GM19438 (cell line): ENCODE measurements at regions not wholly inside any gene's neighbourhood (a gene's known extent, or its start where the extent isn't known, plus 50 kb on each side); places are given as distances from the start of the nearest gene placed in this dataset.
A peak's percentile ranks its signal among the peaks of the same experiment; 100 is the strongest.

Source experiments
- ATAC-seq: cut with Tn5 transposase; IDR thresholded peaks from one replicate; pipeline ENCODE4 v1.9.1; 2021; ENCODE audit warnings: low read depth; ENCODE audit not compliant: unreplicated experiment

DNA sequence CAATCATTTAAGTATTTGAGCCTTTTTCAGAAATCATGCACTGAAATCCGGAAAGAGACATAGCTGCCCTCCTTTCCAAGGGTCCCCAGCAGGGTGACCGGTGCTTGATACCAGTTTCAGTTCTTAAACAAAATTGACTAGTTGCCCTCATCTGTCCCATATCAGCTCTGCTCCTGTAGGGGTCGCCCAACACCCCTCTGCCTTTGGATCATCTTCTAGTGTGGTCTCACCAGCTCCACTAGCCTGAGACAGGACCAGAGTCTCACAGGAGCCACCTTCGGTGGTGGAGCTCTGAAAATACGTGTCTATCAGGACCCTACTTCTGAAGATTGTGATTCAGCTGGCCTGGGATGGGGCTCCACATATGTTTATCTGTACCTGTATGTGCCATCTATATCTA, 428.2 kb downstream of the ENC1 start:
- no peak for ATAC-seq

DNA sequence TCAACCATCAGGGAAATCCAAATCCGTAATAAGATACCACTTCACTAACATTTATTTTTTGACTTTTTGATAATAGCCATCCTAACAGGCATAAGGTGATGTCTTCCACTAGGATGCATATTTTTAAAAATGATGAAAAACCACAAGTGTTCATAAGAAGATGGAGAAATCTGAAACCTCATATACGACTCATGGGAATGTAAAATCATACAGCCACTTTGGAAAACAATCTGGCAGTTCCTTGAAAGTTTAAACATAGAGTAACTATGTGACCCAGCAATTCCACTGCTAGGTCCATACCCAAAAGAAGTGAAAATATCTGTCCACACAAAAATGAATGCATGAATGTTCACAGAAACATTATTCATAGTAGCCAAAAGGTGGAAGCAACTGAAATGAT, 431.0 kb downstream of the ENC1 start:
- ATAC-seq = no peak

DNA sequence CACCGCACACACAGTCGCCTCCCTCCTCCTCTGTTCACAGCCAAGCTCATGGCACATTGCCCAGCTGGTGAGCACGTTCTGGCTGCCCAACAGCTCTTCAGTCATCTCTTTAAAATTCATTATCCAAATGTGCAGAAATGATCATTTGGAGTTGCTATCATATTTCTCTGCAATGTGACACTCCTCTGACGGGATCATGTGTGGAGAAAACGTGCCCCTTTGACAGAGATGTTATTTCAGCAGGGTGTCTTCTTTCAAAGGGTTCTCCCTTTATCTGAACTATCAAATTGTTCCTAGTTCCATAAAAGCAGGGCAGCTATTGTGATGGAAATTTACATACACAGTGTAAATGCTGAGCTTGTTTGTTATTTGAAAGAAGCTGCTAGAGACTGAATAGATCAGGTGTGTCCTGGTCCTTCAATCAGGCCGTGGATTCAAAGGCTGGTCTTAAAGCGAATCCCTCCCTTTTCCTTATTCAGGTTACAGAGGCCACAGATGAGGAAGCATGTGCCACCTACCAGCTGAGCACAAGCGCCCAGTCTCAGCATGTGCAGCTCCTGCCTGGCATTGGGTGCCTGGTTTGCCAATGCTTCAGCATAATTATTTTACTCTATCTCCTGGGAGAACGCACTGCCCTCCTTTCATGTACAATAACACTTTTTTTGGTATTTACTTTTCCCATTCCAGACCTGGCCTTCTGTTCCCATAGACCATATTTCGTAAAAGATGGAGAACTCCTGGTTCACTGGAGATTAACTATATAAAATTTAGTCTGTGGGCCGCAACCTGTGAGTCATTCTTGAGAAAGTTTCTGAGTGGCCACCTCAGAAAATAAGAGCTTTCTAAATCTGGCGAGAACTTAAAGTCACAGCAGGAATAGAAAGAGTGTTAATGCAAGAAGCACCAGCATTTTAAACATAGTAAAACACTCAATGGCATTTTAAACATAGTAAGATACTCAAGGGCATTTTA, 433.7 kb downstream of the ENC1 start:
- ATAC-seq = no peak

DNA sequence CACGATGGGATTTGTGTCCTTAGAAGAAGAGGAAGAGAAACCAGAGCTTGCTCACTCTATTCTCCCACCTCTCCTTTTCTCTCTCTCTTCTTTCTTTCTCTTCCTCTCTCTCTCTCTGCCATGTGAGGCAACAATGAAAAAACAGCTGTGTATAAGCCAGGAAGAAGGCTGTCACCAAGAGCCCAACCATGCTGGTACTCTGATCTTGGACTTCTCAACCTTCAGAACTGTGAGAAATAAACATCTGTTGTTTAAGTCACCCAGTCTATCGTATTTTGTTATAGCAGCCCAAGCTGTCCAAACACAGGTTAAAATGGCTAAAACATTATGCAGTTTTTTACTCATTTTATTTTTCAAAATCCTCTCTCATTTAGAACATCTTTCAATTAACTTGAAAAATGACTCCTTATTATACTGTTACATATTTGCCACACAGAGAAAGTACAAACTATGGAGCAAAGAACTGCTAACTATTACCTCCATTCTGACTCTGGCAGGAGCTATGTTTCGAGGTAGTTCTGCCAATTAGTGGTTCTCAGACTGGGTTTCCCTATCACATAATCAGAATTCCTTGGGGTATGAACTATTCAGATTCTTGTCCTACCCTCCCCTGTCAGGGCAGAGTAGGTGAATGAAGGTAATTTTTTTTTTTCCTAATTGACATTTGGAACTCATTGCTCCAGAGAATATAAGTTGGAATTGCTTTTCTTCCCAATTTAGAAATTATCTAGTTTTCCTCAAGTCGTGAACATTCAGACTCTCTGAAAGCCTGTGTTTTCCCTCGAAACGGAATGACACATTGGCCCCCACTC, 434.6 kb downstream of the ENC1 start:
- no peak for ATAC-seq

DNA sequence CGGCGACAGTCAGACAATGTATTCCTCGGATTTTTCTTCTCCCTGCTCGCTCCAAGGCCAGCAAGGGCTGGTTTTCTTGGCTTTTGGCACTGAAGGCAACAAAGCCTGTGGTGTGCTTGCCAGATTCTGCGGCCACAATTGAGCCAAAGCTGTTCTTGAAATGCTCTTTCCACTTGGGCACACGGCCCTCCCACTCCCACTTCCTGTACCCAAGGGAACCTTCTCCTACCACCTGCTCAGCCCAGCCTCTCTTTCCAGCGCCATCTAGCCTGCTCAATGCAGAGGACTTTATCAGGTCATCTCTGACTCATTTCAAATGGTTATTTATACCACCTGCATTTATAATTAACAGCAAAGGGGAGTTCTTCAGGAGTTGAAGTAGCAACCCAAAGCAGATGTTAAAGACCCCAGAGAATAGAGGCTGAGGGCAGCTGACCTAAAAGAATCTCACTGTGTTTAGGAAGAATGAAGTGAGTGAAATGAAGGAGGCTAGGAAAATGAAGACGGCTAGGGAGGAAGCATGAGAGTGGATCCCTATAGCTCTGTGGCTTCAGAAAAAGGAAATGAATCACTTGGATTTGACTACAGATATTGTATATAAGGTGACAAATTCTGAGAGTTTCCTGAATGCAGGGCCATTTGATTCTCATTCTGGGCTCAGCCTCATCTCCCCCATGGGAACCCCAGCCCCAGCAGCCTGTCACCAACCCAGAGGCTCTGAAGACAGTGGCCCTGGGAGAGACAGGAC, 439.0 kb downstream of the ENC1 start:
- ATAC-seq = peak; percentile 58

DNA sequence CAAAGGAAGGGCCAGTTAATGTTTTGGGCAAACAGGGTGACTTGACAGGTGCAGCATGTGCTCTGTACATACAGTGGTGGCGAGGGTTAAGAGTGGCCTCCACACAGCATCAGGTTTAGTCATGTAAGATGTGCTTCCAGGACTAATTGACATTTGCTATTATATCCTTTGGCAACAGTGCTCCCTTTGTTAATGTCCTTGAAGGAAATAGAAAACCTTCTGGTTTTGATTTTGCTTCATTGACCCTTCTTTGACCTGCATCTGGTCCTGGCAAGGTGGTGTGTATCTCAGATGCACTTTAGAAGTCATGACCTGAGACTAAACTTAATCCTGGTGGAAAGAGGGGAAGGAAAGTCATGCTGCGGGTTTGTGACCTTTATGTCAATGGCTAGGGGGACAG, 440.0 kb downstream of the ENC1 start:
- ATAC-seq = no peak

DNA sequence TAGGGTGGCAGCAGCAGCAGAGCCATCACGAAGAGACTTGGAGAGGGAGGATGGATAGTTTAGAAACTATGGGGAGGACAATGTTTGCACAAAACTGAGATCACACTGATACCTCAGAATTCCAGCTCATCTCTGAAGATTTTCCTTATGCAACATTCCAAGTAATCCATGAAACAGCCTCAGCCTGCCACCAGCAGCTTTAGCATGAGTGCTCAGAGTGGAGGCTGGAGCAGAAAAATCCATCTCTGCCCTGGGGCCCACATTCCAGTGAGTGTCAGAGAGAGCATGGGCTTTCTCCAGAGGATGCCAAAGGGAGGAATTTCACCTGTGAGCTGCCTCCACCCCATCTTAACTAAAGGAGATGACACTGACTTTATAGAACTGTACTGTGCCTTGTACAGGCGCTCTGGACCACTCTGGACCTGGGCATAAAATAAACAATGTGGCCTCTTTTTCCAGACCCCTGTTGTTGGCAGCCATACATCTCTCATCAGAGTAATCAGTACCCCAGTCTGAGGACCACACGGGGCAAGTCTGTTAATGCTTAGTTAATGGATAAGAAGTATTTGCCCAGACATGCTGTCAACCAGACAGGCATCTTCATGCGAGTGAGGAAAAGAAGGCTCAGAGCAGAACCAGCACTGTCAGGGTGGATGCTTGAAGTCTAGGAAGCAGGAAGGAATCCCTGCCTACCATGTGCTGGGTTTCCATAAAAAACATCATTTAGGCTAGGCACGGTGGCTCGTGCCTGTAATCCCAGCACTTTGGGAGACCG, 440.9 kb downstream of the ENC1 start:
- no peak for ATAC-seq

DNA sequence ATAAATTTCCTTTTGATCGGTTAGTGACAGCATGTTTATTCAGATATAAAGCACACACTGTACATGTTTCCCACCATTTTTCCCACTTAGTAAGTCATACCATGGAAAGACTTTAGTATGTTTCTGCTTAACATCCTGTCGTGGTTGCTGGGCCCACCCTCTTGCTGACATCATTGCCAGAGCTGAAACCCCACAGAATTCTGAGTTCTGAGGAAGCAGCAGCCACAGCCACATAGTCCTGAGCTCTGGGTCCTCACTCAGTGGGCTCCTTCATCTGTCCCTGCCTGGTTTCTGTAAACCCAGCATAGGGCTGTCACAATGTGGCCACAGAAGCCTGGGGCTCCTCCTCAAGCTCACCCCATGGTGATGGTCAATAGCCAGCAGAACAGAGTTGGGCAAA, 441.5 kb downstream of the ENC1 start:
- ATAC-seq = no peak

DNA sequence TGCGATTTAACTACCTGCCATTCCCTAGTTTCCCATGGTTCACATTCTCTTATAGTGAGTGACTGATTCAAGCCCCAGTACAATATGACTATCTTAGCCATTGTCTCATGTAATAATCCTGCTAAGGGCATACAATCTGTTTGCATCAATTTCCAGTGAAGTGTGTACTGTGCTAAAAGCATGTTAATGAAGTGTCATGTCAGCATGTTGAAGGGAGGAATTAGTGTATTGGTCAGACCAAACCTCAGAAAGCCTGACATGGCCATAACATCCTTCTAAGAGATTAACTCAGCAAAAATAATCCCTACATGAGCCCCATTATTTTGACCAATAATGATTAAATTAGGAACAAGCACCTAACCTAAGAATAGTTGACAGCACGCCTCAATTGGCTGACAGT, 442.4 kb downstream of the ENC1 start:
- no peak for ATAC-seq

DNA sequence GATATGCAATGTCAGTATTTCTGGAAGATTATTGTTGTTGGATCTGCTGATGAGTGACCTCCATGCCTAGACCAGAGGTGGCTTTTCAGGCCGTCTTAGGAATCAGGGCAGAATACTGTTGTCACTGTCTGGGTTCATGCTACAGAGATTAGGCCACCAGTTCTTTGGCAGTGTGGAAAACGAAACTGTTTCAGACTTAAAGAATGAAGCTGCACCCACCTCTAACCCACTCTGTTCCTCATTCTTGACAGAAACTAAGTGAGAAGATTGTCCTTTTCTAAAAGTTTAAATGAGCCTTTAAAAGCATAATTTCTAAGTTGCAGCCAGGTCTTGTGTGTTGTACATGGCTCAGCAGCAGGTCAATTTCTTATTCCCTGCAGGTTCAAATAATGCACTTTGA, 444.3 kb downstream of the ENC1 start:
- ATAC-seq = peak; percentile 76

DNA sequence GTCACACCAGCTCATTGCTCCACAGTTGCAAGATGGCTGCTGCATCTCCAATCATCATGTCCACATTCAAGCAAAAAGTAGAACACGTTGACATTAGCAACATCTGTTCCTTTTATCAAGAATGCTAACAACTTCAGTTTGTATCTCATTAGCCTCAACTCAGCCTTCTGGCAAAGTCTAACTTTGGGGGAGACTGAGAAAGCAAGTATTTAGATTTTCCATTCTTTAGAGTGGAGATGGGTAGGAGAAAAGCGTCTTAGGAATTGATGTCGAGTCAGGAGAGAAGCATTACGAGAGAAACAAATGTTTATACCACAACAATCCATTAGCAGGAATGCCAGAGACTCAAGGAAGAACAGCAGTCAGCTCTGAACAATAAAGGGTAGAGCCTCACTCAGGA, 446.3 kb downstream of the ENC1 start:
- no peak for ATAC-seq

DNA sequence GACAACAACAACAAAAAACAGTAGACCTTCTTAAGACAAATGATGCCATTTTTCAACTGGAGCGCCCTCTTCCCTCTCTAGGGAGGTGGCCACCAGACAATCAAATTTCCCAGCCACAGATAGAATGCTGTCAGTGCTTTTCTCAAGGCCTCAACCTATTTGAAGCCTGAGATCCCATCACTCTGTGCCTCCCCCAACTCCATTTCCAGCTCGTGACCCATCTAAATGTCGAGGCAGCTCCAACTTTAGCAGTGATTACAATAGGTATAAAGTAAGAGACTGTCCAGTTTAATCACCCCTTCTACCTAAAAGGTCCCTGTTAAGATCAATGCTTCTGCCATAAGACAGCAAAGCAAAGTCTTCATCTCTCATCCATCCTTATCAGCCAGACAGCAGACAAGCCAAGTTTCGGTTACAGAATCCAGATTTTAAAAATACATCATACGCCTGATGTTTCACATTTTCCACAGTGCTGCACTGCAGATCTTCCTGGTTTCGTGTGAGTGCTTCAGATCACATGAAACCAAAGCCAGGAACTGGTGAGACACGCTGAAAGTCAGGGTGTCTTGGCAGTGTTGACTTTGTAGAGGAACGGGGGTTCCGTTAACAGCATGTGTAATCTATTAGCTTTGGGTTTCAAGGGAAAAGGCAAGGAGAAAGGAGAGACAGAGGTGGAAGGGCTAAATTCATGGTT, 447.8 kb downstream of the ENC1 start:
- no peak for ATAC-seq

DNA sequence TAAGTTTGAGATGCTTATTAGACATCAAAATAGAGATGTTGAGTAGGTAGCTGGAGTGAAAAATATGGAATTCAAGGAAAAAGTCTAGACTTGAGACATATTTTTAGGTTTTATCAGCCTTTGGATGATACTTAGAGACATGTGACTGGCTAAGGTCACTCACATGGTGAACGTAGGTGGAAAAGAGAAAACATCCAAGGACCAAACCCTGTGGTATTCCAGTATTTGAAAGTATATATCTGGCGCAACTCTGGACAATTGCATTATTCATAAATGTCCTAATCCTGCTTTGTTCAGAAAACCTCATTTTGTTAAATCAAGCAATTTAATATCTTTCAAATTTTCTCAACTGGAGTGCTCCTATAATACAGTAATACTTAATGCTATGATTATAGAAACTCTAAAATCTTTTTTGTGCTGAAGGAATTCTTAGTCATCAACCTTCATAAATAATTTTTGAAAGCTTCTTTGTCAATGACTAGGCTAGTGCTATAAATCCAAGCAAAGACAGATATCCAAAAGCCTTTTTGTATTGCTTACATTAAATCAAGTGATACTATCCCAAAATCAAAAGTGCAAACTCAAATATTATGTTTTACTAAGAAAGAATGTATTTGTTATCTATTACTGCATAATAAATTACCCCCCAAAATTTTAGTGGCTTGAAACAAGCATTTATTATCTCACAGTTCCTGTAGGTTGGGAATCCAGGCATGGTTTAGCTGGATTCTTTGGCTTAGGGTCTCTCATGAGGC, 452.0 kb downstream of the ENC1 start:
- no peak for ATAC-seq

DNA sequence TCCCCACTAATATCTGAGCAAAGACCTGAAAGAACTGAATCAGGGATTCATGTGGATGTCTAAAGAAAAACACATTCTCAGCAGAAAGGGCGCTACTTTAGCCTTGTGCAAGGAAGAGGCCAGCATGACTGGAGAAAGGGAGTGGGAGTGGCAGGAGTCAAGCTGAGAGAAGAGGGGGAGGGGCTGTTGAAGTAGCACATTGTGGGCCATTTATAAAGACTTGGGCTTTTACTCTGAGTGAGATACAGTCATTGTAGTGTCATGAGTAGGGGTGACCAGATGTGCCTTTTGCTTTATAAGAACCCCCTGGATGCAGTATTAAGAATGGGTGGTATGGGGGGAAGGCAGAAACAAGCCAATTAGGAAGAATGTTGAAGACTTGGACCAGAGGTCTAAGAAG, 452.8 kb downstream of the ENC1 start:
- ATAC-seq = no peak

DNA sequence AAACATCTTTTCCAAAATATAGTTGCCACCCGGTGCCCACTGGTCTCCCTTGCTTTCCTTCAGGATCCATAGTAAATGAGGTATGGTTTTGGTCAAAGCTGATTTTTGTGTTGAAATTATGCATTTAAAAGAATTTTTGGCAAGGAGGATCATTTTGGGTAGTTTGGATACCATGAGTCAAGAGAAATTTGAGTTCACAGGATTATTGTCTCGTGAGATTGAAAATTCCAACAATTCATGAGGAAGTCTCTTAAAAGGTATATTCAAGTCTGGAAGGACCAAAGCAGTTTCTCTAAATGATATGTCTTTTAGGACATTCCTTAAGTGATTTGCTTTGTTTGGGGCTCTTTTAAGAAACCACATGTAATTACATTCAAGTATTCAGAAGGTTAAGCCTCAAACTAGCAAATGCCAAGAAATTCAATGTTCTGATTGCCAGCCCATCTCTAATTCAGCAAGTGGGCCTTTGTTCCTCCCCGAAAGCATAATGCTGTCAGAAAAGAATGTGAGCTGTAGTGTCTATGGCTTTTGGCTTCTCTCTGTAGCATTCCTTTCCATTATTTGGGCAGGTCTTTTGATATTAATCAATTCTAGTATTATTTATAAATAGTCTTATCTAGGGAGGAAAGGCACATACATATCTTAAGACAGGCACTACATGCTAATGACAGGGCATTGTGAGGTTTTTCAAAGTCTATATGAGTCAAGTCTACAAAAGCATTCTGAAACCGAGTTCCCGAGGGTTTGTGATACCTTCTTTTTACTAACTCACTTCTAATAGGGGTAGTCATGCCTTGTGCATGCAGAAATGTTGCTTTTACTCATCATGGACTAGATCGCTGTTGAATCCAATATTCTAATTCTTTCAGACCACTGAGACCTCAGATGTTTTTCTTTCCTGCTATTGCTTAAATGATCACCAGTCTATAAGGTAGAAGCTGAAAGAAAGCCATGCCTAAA, 453.9 kb downstream of the ENC1 start:
- no peak for ATAC-seq

DNA sequence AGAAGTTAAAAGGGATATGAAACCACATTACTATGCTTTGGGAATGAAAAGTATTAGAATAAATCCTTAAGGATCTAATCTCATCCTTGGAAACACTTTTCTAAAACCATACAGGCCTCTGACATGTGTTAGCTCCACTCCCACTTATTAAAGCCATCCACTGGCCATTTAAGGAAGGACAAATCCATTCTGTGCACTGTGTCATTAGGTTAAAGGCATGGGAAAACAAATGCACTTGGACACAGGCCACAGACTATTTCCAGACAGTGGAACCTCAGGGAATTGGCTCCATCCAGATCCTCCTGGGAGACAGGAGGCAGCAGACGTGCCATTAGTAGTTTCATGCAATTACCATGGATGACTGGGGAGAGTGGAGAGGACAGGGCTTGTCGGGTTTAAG, 454.9 kb downstream of the ENC1 start:
- ATAC-seq = no peak

DNA sequence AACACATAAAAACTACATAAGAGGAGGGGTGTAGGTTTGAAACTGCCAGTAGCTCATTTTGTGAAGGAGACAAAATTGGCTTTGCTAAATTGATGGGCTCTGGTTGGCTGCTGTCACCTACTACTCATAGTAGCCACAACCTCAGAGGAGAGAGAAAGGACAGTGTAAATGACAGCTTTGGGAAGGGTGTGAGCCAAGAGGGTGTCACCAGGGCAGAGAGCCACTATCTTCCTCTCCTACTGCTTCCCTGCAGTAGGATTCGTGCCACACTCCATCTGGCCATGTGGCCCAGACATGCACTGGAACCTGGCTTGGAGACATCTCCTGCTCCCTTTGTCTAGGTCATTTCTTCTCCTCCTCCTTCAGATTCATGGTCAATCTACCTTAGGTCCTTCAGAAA, 455.9 kb downstream of the ENC1 start:
- ATAC-seq = no peak

DNA sequence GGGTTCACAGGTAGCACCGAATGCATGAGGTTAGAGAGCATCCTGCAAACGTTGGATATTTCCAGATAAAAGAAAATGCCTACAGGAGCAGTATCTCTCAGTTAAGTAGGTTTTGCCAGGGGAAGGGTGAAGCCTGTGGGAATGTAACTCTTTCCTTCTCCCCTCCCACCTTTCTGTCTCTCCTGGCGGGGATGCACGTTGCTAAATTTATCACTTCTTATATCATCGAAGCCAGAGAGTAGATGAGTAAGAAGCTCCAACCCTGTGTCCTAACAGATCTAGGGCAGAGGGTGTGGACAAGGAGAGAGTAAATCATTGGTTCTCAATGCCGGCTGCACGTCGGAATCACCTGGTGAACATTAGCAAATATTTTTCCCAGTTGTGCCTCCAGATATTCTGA, 457.5 kb downstream of the ENC1 start:
- no peak for ATAC-seq
